ENCODE measurements at regions not wholly inside any gene's neighbourhood (a gene's known extent, or its start where the extent isn't known, plus 50 kb on each side); places are given as distances from the start of the nearest gene placed in this dataset.

GRCh38 chr3:184761976-184762375 is 50.0 kb upstream of the VPS8 start:
- H3K4me3 Mint-ChIP-seq = no peak overlapping the region
- peaks cover 6% of the 10 kb centered on the region for H3K27me3 Mint-ChIP-seq
- no peak overlapping the region for H3K27ac Mint-ChIP-seq
- H3K9me3 Mint-ChIP-seq = no peaks in the 10 kb centered on the region
- intact Hi-C loops (cut with micrococcal nuclease) = no loop called here
- peaks cover 90% of the 10 kb centered on the region for H3K4me1 Mint-ChIP-seq (ENCODE audit: low read depth)
- no peaks in the 10 kb centered on the region for H3K36me3 Mint-ChIP-seq (ENCODE audit: low read depth)

All from dendritic cell treated with granulocyte-macrophage colony-stimulating factor and Interleukin-4, amounts not matched to agents 40 ng/mL and 50 ng/mL, for 4 days (primary cell).